ENCODE measurements at regions not wholly inside any gene's neighbourhood (a gene's known extent, or its start where the extent isn't known, plus 50 kb on each side); places are given as distances from the start of the nearest gene placed in this dataset.

DNA sequence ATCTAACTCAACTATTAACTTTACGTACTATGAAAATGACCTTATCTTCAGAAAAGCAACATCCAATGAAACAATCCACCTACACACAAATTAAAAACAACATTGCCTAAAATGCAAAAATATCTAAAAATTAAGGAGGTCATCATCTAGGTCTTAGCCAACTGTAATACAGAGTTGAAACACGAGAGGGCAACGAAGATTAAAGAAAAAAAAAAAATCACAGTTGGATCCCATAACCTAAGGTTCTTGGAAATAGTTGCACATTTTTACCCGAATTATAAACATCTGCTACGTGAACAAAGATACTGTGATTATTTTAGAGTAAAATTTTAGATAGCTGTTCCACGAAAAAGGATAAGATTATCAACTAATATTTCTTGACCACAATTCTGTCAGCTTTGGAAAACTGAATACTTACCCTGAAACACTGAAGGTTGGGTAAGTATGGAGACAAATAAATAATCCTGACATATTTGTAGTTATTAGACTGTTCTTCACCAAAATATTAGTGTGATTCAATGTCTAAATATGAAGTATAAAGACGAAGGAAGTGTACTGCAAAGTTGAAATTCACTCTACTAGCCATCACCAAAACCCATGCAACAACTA, 88.0 kb upstream of the AK4 start:
- Mint-ChIP-seq H3K27me3 (ENCODE audit: low read depth in 3 of 3) (peaks cover 0 to 2% (median 0%) of the 10 kb centered on the region in 3 donors), H3K4me1 (peaks cover 59% of the 10 kb centered on the region), H3K36me3 (peaks cover 32 to 35% of the 10 kb centered on the region in 2 donors), H3K4me3 (no peak overlapping the region), H3K9me3 (peaks cover 0 to 3% (median 0%) of the 10 kb centered on the region in 7 donors), H3K27ac (peak overlapping the region in 1 of 7 donors; percentile 30)
- intact Hi-C loops (cut with micrococcal nuclease): loop anchor here (5.0 to 10.0 kb wide), 4 partner anchors 152 to 627 kb away; partner anchors contain the start of genes LEPR (in 2 of the 2) and LEPROT (in 2 of the 2)
- peaks cover 12 to 19% of the 10 kb centered on the region in 2 donors for H3K36me3 ChIP-seq (replicated peaks in 1 of 2; ENCODE audit: control insufficient read depth in 1 of 2, insufficient read depth in 2 of 2, low read length in 2 of 2)
- H3K9me3 ChIP-seq (replicated peaks in 1 of 2; ENCODE audit: control insufficient read depth in 1 of 2, insufficient read depth in 1 of 2, low read length in 2 of 2): no peaks in the 10 kb centered on the region
- no peak overlapping the region for H3K9ac ChIP-seq (ENCODE audit: insufficient read depth, low read length, poor library complexity, severe bottlenecking)
- no peak overlapping the region for H2AFZ ChIP-seq (ENCODE audit: insufficient read depth, low read depth, low read length, poor library complexity, severe bottlenecking)
- H3K79me2 ChIP-seq (ENCODE audit: insufficient read depth, low read length): peaks cover 71% of the 10 kb centered on the region
- H4K20me1 ChIP-seq (ENCODE audit: insufficient read depth, low read length): peaks cover 92% of the 10 kb centered on the region
- H3K27ac ChIP-seq (ENCODE audit: low read depth in 1 of 2, low read length in 2 of 2): no peak overlapping the region
- TF ChIP-seq, protein P1, sequence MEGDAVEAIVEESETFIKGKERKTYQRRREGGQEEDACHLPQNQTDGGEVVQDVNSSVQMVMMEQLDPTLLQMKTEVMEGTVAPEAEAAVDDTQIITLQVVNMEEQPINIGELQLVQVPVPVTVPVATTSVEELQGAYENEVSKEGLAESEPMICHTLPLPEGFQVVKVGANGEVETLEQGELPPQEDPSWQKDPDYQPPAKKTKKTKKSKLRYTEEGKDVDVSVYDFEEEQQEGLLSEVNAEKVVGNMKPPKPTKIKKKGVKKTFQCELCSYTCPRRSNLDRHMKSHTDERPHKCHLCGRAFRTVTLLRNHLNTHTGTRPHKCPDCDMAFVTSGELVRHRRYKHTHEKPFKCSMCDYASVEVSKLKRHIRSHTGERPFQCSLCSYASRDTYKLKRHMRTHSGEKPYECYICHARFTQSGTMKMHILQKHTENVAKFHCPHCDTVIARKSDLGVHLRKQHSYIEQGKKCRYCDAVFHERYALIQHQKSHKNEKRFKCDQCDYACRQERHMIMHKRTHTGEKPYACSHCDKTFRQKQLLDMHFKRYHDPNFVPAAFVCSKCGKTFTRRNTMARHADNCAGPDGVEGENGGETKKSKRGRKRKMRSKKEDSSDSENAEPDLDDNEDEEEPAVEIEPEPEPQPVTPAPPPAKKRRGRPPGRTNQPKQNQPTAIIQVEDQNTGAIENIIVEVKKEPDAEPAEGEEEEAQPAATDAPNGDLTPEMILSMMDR (IDR thresholded peaks at IDR 0.05): peak; percentile 84
- no peaks in the 10 kb centered on the region for H3K27me3 ChIP-seq (ENCODE audit: control insufficient read depth in 2 of 2, insufficient read depth in 2 of 2, low read length in 2 of 2)
- WGBS (ENCODE audit: insufficient coverage): no CpG with 5 or more reads among the region's 7 CpGs
- H3K4me2 ChIP-seq (replicated peaks; ENCODE audit: extremely low read depth, low read length, poor library complexity, severe bottlenecking): no peak overlapping the region
- H3K4me3 ChIP-seq (replicated peaks in 1 of 3; ENCODE audit: low read depth in 2 of 3, low read length in 3 of 3): no peak overlapping the region
- DNase-seq: peak in 2 of 3 donors; percentile 30 to 41
- H3K4me1 ChIP-seq (ENCODE audit: control insufficient read depth in 1 of 2, insufficient read depth in 2 of 2, low read length in 2 of 2): peaks cover 35 to 43% of the 10 kb centered on the region in 2 donors

DNA sequence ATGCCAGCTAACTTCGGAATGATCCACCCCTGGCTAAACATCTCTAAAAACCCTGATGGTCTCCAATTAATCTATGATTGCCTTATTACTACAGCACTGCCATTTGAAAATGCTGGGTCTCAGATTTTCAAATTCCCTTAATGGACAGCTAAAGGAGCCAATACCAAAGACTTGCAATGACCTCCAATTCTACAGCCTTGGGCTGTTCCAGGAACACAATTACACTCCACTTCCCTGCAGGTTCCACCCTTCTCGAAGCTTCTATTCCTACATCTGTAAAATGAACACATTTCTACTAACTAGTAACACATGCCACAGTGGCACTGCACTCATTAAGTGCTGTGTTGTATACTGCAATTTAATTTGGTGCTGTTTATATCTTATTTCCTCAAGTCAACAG, 85.7 kb upstream of the AK4 start:
- DNase-seq: no peak
- no peak overlapping the region for H3K9ac ChIP-seq (ENCODE audit: insufficient read depth, low read length, poor library complexity, severe bottlenecking)
- H3K9me3 ChIP-seq (replicated peaks in 1 of 2; ENCODE audit: control insufficient read depth in 1 of 2, insufficient read depth in 1 of 2, low read length in 2 of 2): no peaks in the 10 kb centered on the region
- no peak overlapping the region for H2AFZ ChIP-seq (ENCODE audit: insufficient read depth, low read depth, low read length, poor library complexity, severe bottlenecking)
- Mint-ChIP-seq H3K4me1 (peaks cover 48% of the 10 kb centered on the region), H3K4me3 (no peak overlapping the region), H3K9me3 (no peaks in the 10 kb centered on the region), H3K27ac (no peak overlapping the region), H3K27me3 (ENCODE audit: low read depth in 3 of 3) (no peaks in the 10 kb centered on the region), H3K36me3 (peaks cover 22 to 25% of the 10 kb centered on the region in 2 donors)
- H3K79me2 ChIP-seq (ENCODE audit: insufficient read depth, low read length): peaks cover 88% of the 10 kb centered on the region
- intact Hi-C loops (cut with micrococcal nuclease): loop anchor here in 1 of 2 donors (10.0 kb wide), 1 partner anchor 362 kb away; the partner anchor contains the start of genes LEPR and LEPROT
- H3K4me2 ChIP-seq (replicated peaks; ENCODE audit: extremely low read depth, low read length, poor library complexity, severe bottlenecking): no peak overlapping the region
- H3K27ac ChIP-seq (ENCODE audit: low read depth in 1 of 2, low read length in 2 of 2): no peak overlapping the region
- no peak overlapping the region for H3K4me3 ChIP-seq (replicated peaks in 1 of 3; ENCODE audit: low read depth in 2 of 3, low read length in 3 of 3)
- peaks cover 24 to 33% of the 10 kb centered on the region in 2 donors for H3K4me1 ChIP-seq (ENCODE audit: control insufficient read depth in 1 of 2, insufficient read depth in 2 of 2, low read length in 2 of 2)
- peaks cover 11 to 14% of the 10 kb centered on the region in 2 donors for H3K36me3 ChIP-seq (replicated peaks in 1 of 2; ENCODE audit: control insufficient read depth in 1 of 2, insufficient read depth in 2 of 2, low read length in 2 of 2)
- no peaks in the 10 kb centered on the region for H3K27me3 ChIP-seq (ENCODE audit: control insufficient read depth in 2 of 2, insufficient read depth in 2 of 2, low read length in 2 of 2)
- H4K20me1 ChIP-seq (ENCODE audit: insufficient read depth, low read length): peaks cover 84% of the 10 kb centered on the region
- WGBS (ENCODE audit: insufficient coverage): no CpG with 5 or more reads among the region's 2 CpGs
- TF ChIP-seq, protein P1 (IDR thresholded peaks at IDR 0.05): no peak
